Neuronal stem cell (in vitro differentiated cells): ENCODE measurements at regions not wholly inside any gene's neighbourhood (a gene's known extent, or its start where the extent isn't known, plus 50 kb on each side); places are given as distances from the start of the nearest gene placed in this dataset.

Experiments
- DNase-seq: peaks from one replicate; pipeline ENCODE4 v3.0.0-alpha.2; 2013; ENCODE audit warnings: low spot score
- H2AFZ ChIP-seq: one replicate; pipeline ENCODE4 v1.6.1; 2013; ENCODE audit warnings: mild to moderate bottlenecking, low read length, inconsistent platforms
- H2AK5ac ChIP-seq: 2 replicates; pipeline ENCODE4 v1.6.1; 2013; ENCODE audit warnings: low read depth, mild to moderate bottlenecking, inconsistent platforms, low read length, moderate library complexity, mixed read lengths
- H2BK120ac ChIP-seq: 2 replicates; pipeline ENCODE4 v1.6.1; 2013; ENCODE audit warnings: low read depth, mild to moderate bottlenecking, inconsistent platforms, low read length, moderate library complexity, mixed read lengths
- H2BK12ac ChIP-seq: one replicate; pipeline ENCODE4 v1.6.1; 2013; ENCODE audit warnings: low read length, inconsistent platforms
- H2BK15ac ChIP-seq: 2 replicates; pipeline ENCODE4 v1.6.1; 2013; ENCODE audit warnings: mild to moderate bottlenecking, low read length, inconsistent platforms, mixed read lengths
- H2BK5ac ChIP-seq: one replicate; pipeline ENCODE4 v1.6.1; 2013; ENCODE audit warnings: inconsistent platforms, mild to moderate bottlenecking, low read length, moderate library complexity
- H3K14ac ChIP-seq: one replicate; pipeline ENCODE4 v1.6.1; 2013; ENCODE audit warnings: low read length, inconsistent platforms
- H3K18ac ChIP-seq: 2 replicates; pipeline ENCODE4 v1.6.1; 2013; ENCODE audit warnings: low read length, inconsistent platforms
- H3K23ac ChIP-seq: 2 replicates; pipeline ENCODE4 v1.6.1; 2013; ENCODE audit warnings: low read depth, mild to moderate bottlenecking, mixed read lengths, low read length, inconsistent platforms; ENCODE audit not compliant: poor library complexity
- H3K27ac ChIP-seq: replicated peaks from 3 replicates; pipeline ENCODE4 v1.5.1; 2013; ENCODE audit warnings: low read length, inconsistent platforms
- H3K27me3 ChIP-seq, 3 experiments: 2 replicates each; pipeline ENCODE4 v1.6.1; 2013; ENCODE audit warnings: low read length in 3 of 3, mild to moderate bottlenecking in 2 of 3, inconsistent platforms in 1 of 3, low read depth in 1 of 3, mixed read lengths in 1 of 3, moderate library complexity in 1 of 3; ENCODE audit not compliant: control insufficient read depth in 3 of 3, insufficient read depth in 3 of 3
- H3K36me3 ChIP-seq, 2 donors: replicated peaks in 1 of 2; 2 replicates each; pipeline ENCODE4 v1.6.1; 2013; ENCODE audit warnings: low read length in 2 of 2; ENCODE audit not compliant: control insufficient read depth in 2 of 2, insufficient read depth in 2 of 2
- H3K4ac ChIP-seq: 2 replicates; pipeline ENCODE4 v1.6.1; 2013; ENCODE audit warnings: inconsistent platforms, mild to moderate bottlenecking, low read length, moderate library complexity
- H3K4me1 ChIP-seq, 2 donors: 1 replicate in 1 of 2; 2 replicates in 1 of 2; pipeline ENCODE4 v1.6.1; 2013; ENCODE audit warnings: low read length in 2 of 2, low read depth in 1 of 2; ENCODE audit not compliant: control insufficient read depth in 2 of 2, insufficient read depth in 1 of 2
- H3K4me2 ChIP-seq: one replicate; pipeline ENCODE4 v1.6.1; 2013; ENCODE audit warnings: mild to moderate bottlenecking, low read length, inconsistent platforms; ENCODE audit not compliant: insufficient read depth, poor library complexity, severe bottlenecking
- H3K4me3 ChIP-seq, 2 donors: 2 replicates each; pipeline ENCODE4 v1.5.1; 2013; ENCODE audit warnings: low read length in 2 of 2, mild to moderate bottlenecking in 2 of 2, inconsistent platforms in 1 of 2, moderate library complexity in 1 of 2
- H3K79me1 ChIP-seq: one replicate; pipeline ENCODE4 v1.6.1; 2013; ENCODE audit warnings: low read depth, mild to moderate bottlenecking, inconsistent platforms, low read length, moderate library complexity
- H3K9ac ChIP-seq: one replicate; pipeline ENCODE4 v1.6.1; 2013; ENCODE audit warnings: mild to moderate bottlenecking, low read depth, low read length, inconsistent platforms; ENCODE audit not compliant: poor library complexity
- H3K9me3 ChIP-seq, 2 donors: replicated peaks in 1 of 2; 2 replicates each; pipeline versions ENCODE3 to v1.6.1; 2013; ENCODE audit warnings: low read length in 2 of 2, mild to moderate bottlenecking in 2 of 2, inconsistent platforms in 1 of 2, low read depth in 1 of 2, mixed read lengths in 1 of 2, moderate library complexity in 1 of 2; ENCODE audit not compliant: control insufficient read depth in 2 of 2, insufficient read depth in 1 of 2
- H4K8ac ChIP-seq: one replicate; pipeline ENCODE4 v1.6.1; 2013; ENCODE audit warnings: low read depth, mild to moderate bottlenecking, inconsistent platforms, low read length, moderate library complexity
- H4K91ac ChIP-seq: one replicate; pipeline ENCODE4 v1.6.1; 2013; ENCODE audit warnings: low read length, low read depth, mild to moderate bottlenecking, inconsistent platforms; ENCODE audit not compliant: poor library complexity
- WGBS, 2 donors: extraction: QIAGEN DNeasy Blood & Tissue Kit; methylation state at CpG; one replicate each; pipeline ENCODE4 v1.1.7; 2013; ENCODE audit warnings: missing lambda C conversion rate in 2 of 2, mixed read lengths in 1 of 2; ENCODE audit not compliant: insufficient read length in 2 of 2, insufficient replicate concordance in 1 of 2; ENCODE audit errors: extremely low coverage in 2 of 2; 5-methylcytosine and 5-hydroxymethylcytosine counted together

DNA sequence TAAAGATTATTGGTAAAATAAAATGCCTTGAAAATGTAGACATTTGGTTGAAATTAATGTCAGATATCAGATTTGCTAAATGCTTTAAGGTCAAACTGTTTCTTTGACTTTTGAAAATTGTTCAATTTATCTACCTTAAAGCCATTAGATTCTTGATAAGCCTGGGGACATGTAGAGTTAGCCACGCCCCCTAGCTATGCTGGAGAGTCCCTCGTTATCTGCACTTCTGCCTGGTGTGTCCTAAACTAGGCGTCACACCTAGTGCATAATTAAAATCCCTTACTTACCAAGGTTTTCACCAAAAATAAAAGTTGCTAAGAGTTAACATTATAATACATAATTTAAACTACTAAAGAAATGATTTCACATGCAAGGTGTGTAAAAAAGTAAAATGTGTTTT, 79.5 kb downstream of the EGLN3 start:
- Histone ChIP-seq H3K4me2 (no peak overlapping the region), H3K79me1 (no peaks in the 10 kb centered on the region), H4K91ac (no peak overlapping the region), H3K27me3 (no peaks in the 10 kb centered on the region), H2BK12ac (no peak overlapping the region), H3K9me3 (peaks cover 0 to 4% of the 10 kb centered on the region in 2 donors), H2BK15ac (no peak overlapping the region), H3K14ac (no peak overlapping the region), H3K4me1 (no peaks in the 10 kb centered on the region), H2AK5ac (no peak overlapping the region), H3K27ac (no peak overlapping the region), H2BK5ac (no peak overlapping the region), H4K8ac (no peak overlapping the region), H3K18ac (no peak overlapping the region), H3K4ac (no peak overlapping the region), H3K23ac (no peak overlapping the region), H2BK120ac (no peak overlapping the region), H3K36me3 (no peaks in the 10 kb centered on the region), H3K9ac (no peak overlapping the region), H2AFZ (no peak overlapping the region), H3K4me3 (no peak overlapping the region)
- WGBS, 2 donors, result no CpG with 5 or more reads among the region's 3 CpGs
- no peak for DNase-seq

DNA sequence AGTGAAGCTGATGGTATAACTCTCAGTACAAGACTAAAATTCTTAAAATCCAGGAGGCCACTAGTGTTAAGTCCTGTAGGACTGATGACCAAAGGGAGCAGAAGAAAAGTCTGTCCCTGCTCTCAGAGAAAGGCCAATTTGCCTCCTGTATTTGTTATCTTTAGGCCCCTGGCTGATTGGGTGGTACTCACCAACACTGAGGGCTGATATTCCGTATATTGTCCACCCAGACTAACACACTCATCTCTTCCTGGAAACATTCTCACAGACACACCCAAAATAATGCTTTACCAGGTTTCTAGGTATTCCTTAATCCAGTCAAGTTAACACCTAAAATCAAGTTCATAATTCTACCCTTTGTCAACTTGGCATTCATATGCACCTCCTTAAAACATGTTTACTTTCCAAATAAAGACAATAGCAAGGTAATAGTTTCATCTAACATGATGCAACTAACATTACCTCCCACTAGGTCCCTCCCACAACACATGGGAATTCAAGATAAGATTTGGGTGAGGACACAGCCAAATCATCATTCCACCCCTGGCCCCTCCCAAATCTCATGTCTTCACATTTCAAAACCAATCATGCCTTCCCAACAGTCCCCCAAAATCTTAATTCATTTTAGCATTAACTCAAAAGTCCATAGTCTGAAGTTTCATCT, 84.3 kb downstream of the EGLN3 start:
- Histone ChIP-seq H3K79me1 (no peaks in the 10 kb centered on the region), H3K27me3 (no peaks in the 10 kb centered on the region), H3K36me3 (no peaks in the 10 kb centered on the region), H2AFZ (no peak overlapping the region), H3K23ac (no peak overlapping the region), H3K4ac (no peak overlapping the region), H4K91ac (no peak overlapping the region), H4K8ac (no peak overlapping the region), H2BK120ac (no peak overlapping the region), H3K18ac (no peak overlapping the region), H3K9ac (no peak overlapping the region), H3K4me1 (no peaks in the 10 kb centered on the region), H3K9me3 (peaks cover 0 to 1% of the 10 kb centered on the region in 2 donors), H3K4me3 (no peak overlapping the region), H3K27ac (no peak overlapping the region), H3K4me2 (no peak overlapping the region), H2BK12ac (no peak overlapping the region), H2BK15ac (no peak overlapping the region), H3K14ac (no peak overlapping the region), H2AK5ac (no peak overlapping the region), H2BK5ac (no peak overlapping the region)
- WGBS, 2 donors, result no CpG with 5 or more reads among the region's 1 CpG
- no peak for DNase-seq

DNA sequence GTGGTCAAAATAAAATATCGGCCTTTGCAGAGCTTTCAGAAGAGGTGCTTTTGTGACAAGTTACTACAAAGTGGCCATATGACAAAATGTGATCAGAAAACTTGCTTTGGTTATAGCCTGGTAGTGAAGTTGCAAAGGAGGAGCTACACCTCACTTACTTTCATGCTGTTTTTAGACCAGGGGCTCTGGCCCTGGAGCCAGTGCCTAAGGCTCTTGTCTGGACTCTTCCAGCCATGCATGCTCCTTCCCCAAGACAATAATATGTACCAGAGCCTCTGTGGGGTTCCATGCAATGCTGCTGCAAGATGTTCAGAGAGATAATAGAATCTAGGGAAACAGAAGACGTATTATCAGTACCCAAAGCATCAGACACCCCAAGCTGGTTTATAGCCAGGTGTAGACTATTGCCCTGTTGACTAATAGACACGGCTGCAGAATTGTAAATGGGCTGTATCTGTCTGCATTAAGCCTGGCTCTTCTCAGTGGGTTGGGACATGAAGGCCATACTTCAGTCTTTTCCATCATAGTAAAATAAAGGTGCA, 88.5 kb downstream of the EGLN3 start:
- Histone ChIP-seq H3K23ac (no peak overlapping the region), H3K9me3 (peaks cover 0 to 1% of the 10 kb centered on the region in 2 donors), H3K4me3 (no peak overlapping the region), H2BK15ac (no peak overlapping the region), H3K18ac (no peak overlapping the region), H2BK5ac (no peak overlapping the region), H3K9ac (no peak overlapping the region), H3K4me1 (no peaks in the 10 kb centered on the region), H3K14ac (no peak overlapping the region), H4K8ac (peak overlapping the region; percentile 19), H3K4me2 (no peak overlapping the region), H2BK120ac (no peak overlapping the region), H4K91ac (no peak overlapping the region), H2BK12ac (no peak overlapping the region), H3K79me1 (no peaks in the 10 kb centered on the region), H3K4ac (no peak overlapping the region), H2AK5ac (no peak overlapping the region), H3K36me3 (no peaks in the 10 kb centered on the region), H3K27me3 (no peaks in the 10 kb centered on the region), H3K27ac (no peak overlapping the region), H2AFZ (no peak overlapping the region)
- no CpG with 5 or more reads among the region's 3 CpGs for WGBS, 2 donors
- no peak for DNase-seq

DNA sequence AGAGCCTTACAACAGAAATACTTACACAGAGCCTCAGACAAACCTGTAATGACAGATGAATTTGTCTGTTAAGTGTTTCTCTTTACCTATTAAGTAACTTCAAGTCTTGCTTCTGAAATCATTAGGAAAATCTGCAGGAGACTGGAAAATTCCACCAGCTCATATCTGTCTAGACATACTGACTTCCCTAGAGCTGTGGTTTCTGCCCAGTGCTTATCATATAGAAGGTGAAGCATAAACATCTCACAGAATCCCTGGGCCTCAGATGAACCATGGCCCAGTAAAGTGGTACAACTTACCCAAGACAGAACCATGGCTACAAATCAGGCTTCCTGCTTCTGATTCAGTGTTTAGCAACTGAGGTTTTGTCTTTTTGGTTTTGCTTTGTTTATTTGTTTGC, 91.6 kb downstream of the EGLN3 start:
- H3K14ac ChIP-seq, result no peak overlapping the region
- H3K23ac ChIP-seq, result no peak overlapping the region
- H4K8ac ChIP-seq, result no peak overlapping the region
- H2BK5ac ChIP-seq, result no peak overlapping the region
- no peak overlapping the region for H3K18ac ChIP-seq
- no peaks in the 10 kb centered on the region for H3K79me1 ChIP-seq
- H3K4ac ChIP-seq, result no peak overlapping the region
- no peaks in the 10 kb centered on the region for H3K9me3 ChIP-seq
- no peak overlapping the region for H2BK15ac ChIP-seq
- no peak overlapping the region for H4K91ac ChIP-seq
- H2BK120ac ChIP-seq, result no peak overlapping the region
- no peak overlapping the region for H3K27ac ChIP-seq
- H2BK12ac ChIP-seq, result no peak overlapping the region
- no peak overlapping the region for H3K4me3 ChIP-seq
- no peak overlapping the region for H2AK5ac ChIP-seq
- H3K36me3 ChIP-seq, result no peaks in the 10 kb centered on the region
- no peak overlapping the region for H2AFZ ChIP-seq
- no peak overlapping the region for H3K9ac ChIP-seq
- H3K27me3 ChIP-seq, result peaks cover 0 to 8% (median 0%) of the 10 kb centered on the region in 3 experiments
- DNase-seq, result no peak
- H3K4me1 ChIP-seq, result no peaks in the 10 kb centered on the region
- no peak overlapping the region for H3K4me2 ChIP-seq
